H9 (cell line): ENCODE measurements at regions not wholly inside any gene's neighbourhood (a gene's known extent, or its start where the extent isn't known, plus 50 kb on each side); places are given as distances from the start of the nearest gene placed in this dataset.

Experiments
- DNase-seq: peaks from one replicate; pipeline ENCODE4 v3.0.0-alpha.2; 2017
- H2AFZ ChIP-seq: one replicate; pipeline ENCODE4 v1.6.1; 2013; ENCODE audit warnings: mild to moderate bottlenecking, low read length, control low read depth, moderate library complexity
- H2AK5ac ChIP-seq: 2 replicates; pipeline ENCODE4 v1.6.1; 2013; ENCODE audit warnings: low read length, control low read depth, mixed read lengths; ENCODE audit not compliant: insufficient read length
- H2BK120ac ChIP-seq: one replicate; pipeline ENCODE4 v1.6.1; 2013; ENCODE audit warnings: low read depth, mild to moderate bottlenecking, low read length, control low read depth, inconsistent platforms; ENCODE audit not compliant: poor library complexity, severe bottlenecking
- H2BK12ac ChIP-seq: 2 replicates; pipeline ENCODE4 v1.6.1; 2013; ENCODE audit warnings: low read length, control low read depth, mixed read lengths, low read depth; ENCODE audit not compliant: insufficient read length
- H2BK15ac ChIP-seq: 2 replicates; pipeline ENCODE4 v1.6.1; 2013; ENCODE audit warnings: low read depth, low read length, control low read depth
- H2BK20ac ChIP-seq: one replicate; pipeline ENCODE4 v1.6.1; 2013; ENCODE audit warnings: low read depth, mild to moderate bottlenecking, low read length, control low read depth, inconsistent platforms; ENCODE audit not compliant: poor library complexity, severe bottlenecking
- H2BK5ac ChIP-seq: 2 replicates; pipeline ENCODE4 v1.6.1; 2013; ENCODE audit warnings: low read length, control low read depth, mixed read lengths; ENCODE audit not compliant: insufficient read length
- H3K14ac ChIP-seq: 2 replicates; pipeline ENCODE4 v1.6.1; 2013; ENCODE audit warnings: low read length, control low read depth; ENCODE audit not compliant: insufficient read depth
- H3K18ac ChIP-seq: 2 replicates; pipeline ENCODE4 v1.6.1; 2013; ENCODE audit warnings: low read depth, mild to moderate bottlenecking, mixed read lengths, low read length, control low read depth; ENCODE audit not compliant: insufficient read length
- H3K23ac ChIP-seq: 2 replicates; pipeline ENCODE4 v1.6.1; 2013; ENCODE audit warnings: low read length, control low read depth, mixed read lengths, low read depth; ENCODE audit not compliant: insufficient read length
- H3K23me2 ChIP-seq: 2 replicates; pipeline ENCODE4 v1.6.1; 2013; ENCODE audit warnings: low read depth, mild to moderate bottlenecking, mixed read lengths, low read length, control low read depth; ENCODE audit not compliant: insufficient read length, poor library complexity, severe bottlenecking
- H3K27ac ChIP-seq: 2 replicates; pipeline ENCODE4 v1.5.1; 2013; ENCODE audit warnings: low read length, control low read depth, mixed read lengths, low read depth; ENCODE audit not compliant: insufficient read length
- H3K27me3 ChIP-seq: 2 replicates; pipeline ENCODE4 v1.6.1; 2013; ENCODE audit warnings: low read length, control low read depth, inconsistent platforms; ENCODE audit not compliant: insufficient read depth
- H3K4ac ChIP-seq: 2 replicates; pipeline ENCODE4 v1.6.1; 2013; ENCODE audit warnings: low read depth, mild to moderate bottlenecking, control low read depth, inconsistent platforms, low read length, moderate library complexity
- H3K4me1 ChIP-seq: 2 replicates; pipeline ENCODE4 v1.6.1; 2013; ENCODE audit warnings: low read length, control low read depth, inconsistent platforms; ENCODE audit not compliant: insufficient read depth
- H3K4me2 ChIP-seq: 2 replicates; pipeline ENCODE4 v1.6.1; 2013; ENCODE audit warnings: low read length, control low read depth, mixed read lengths; ENCODE audit not compliant: insufficient read length, insufficient read depth
- H3K56ac ChIP-seq: 2 replicates; pipeline ENCODE4 v1.6.1; 2013; ENCODE audit warnings: low read depth, mild to moderate bottlenecking, mixed read lengths, low read length, control low read depth; ENCODE audit not compliant: insufficient read length
- H3K79me1 ChIP-seq: 2 replicates; pipeline ENCODE4 v1.6.1; 2013; ENCODE audit warnings: low read depth, mild to moderate bottlenecking, moderate library complexity, low read length, control low read depth, inconsistent platforms; ENCODE audit not compliant: insufficient read depth, poor library complexity, severe bottlenecking
- H3K79me2 ChIP-seq: 2 replicates; pipeline ENCODE4 v1.6.1; 2013; ENCODE audit warnings: low read length, control low read depth, inconsistent platforms; ENCODE audit not compliant: insufficient read depth
- H3K9ac ChIP-seq: 2 replicates; pipeline ENCODE4 v1.6.1; 2013; ENCODE audit warnings: low read length, control low read depth, mixed read lengths; ENCODE audit not compliant: insufficient read length; ENCODE audit errors: extremely low read depth
- H3K9me3 ChIP-seq: one replicate; pipeline ENCODE4 v1.6.1; 2013; ENCODE audit warnings: low read depth, low read length, inconsistent platforms; ENCODE audit not compliant: control insufficient read depth
- H3T11ph ChIP-seq: one replicate; pipeline ENCODE4 v1.6.1; 2013; ENCODE audit warnings: mild to moderate bottlenecking, low read length, control low read depth, inconsistent platforms
- H4K20me1 ChIP-seq: one replicate; pipeline ENCODE4 v1.6.1; 2013; ENCODE audit not compliant: control insufficient read depth, insufficient read length, insufficient read depth
- H4K5ac ChIP-seq: 2 replicates; pipeline ENCODE4 v1.6.1; 2013; ENCODE audit warnings: low read depth, mild to moderate bottlenecking, mixed read lengths, low read length, control low read depth; ENCODE audit not compliant: insufficient read length
- H4K8ac ChIP-seq: replicated peaks from 2 replicates; pipeline ENCODE4 v1.6.1; 2013; ENCODE audit warnings: low read length, control low read depth, mixed read lengths, low read depth; ENCODE audit not compliant: insufficient read length
- H4K91ac ChIP-seq: 2 replicates; pipeline ENCODE4 v1.6.1; 2013; ENCODE audit warnings: low read depth, mild to moderate bottlenecking, moderate library complexity, mixed read lengths, low read length, control low read depth; ENCODE audit not compliant: insufficient read length
- H3K27ac Mint-ChIP-seq, 3 experiments: 2 replicates in 2 of 3; 3 replicates in 1 of 3; pipeline ENCODE4 v1.8.0; 2020 to 2021; ENCODE audit warnings: mixed read lengths in 3 of 3, mild to moderate bottlenecking in 1 of 3, moderate library complexity in 1 of 3
- H3K27me3 Mint-ChIP-seq: 2 replicates; pipeline ENCODE4 v1.8.0; 2021; ENCODE audit warnings: low read depth, mild to moderate bottlenecking, moderate library complexity, mixed read lengths
- H3K36me3 Mint-ChIP-seq, 3 experiments: 2 replicates in 2 of 3; 3 replicates in 1 of 3; pipeline ENCODE4 v1.8.0; 2020 to 2021; ENCODE audit warnings: low read depth in 3 of 3, mixed read lengths in 3 of 3; ENCODE audit not compliant: insufficient read depth in 1 of 3
- H3K4me1 Mint-ChIP-seq, 2 experiments: 2 replicates each; pipeline ENCODE4 v1.8.0; 2020; ENCODE audit warnings: mixed read lengths in 2 of 2
- H3K4me3 Mint-ChIP-seq, 2 experiments: 2 replicates in 1 of 2; 3 replicates in 1 of 2; pipeline ENCODE4 v1.8.0; 2020 to 2021; ENCODE audit warnings: mild to moderate bottlenecking in 2 of 2, mixed read lengths in 2 of 2, moderate library complexity in 1 of 2
- H3K9me3 Mint-ChIP-seq, 2 experiments: 2 replicates in 1 of 2; 3 replicates in 1 of 2; pipeline ENCODE4 v1.8.0; 2020; ENCODE audit warnings: mild to moderate bottlenecking in 2 of 2, mixed read lengths in 2 of 2, moderate library complexity in 1 of 2
- CTCF ChIP-seq: fragments of 200-600 bp; sonication (generic); conservative IDR thresholded peaks from 3 replicates; pipeline ENCODE4 v1.8.0; 2021; ENCODE audit warnings: antibody characterized with exemption, mild to moderate bottlenecking
- WGBS: extraction: QIAGEN DNeasy Blood & Tissue Kit; methylation state at CpG from one replicate; pipeline ENCODE4 v1.1.7; 2013; ENCODE audit warnings: missing lambda C conversion rate, low lambda C conversion rate, mixed read lengths; ENCODE audit not compliant: insufficient read length; ENCODE audit errors: extremely low coverage; 5-methylcytosine and 5-hydroxymethylcytosine counted together

- Histone ChIP-seq H3K4me1 (no peaks in the 10 kb centered on the region), H3K18ac (no peak overlapping the region), H3K23ac (no peak overlapping the region), H3K79me2 (no peaks in the 10 kb centered on the region), H3K9me3 (no peaks in the 10 kb centered on the region), H2BK20ac (no peak overlapping the region), H2AFZ (no peak overlapping the region), H4K20me1 (no peaks in the 10 kb centered on the region), H3K9ac (no peak overlapping the region), H3K79me1 (no peaks in the 10 kb centered on the region), H4K91ac (no peak overlapping the region), H3K23me2 (no peaks in the 10 kb centered on the region), H3K56ac (no peak overlapping the region), H3K27me3 (no peaks in the 10 kb centered on the region), H4K5ac (no peak overlapping the region), H3K27ac (no peak overlapping the region), H4K8ac (no peak overlapping the region), H3T11ph (no peak overlapping the region), H3K4me2 (no peak overlapping the region), H2BK12ac (no peak overlapping the region), H3K4ac (no peak overlapping the region), H2BK15ac (no peak overlapping the region), H2BK5ac (no peak overlapping the region), H2AK5ac (no peak overlapping the region), H3K14ac (no peak overlapping the region), H2BK120ac (no peak overlapping the region)
- H3K27me3 Mint-ChIP-seq, result no peaks in the 10 kb centered on the region
- no peak for TF ChIP-seq CTCF
- no peaks in the 10 kb centered on the region; a peak in 1 of 7 replicates for H3K36me3 Mint-ChIP-seq
- no peak overlapping the region for H3K4me3 Mint-ChIP-seq
- no peak overlapping the region for H3K27ac Mint-ChIP-seq
- no peak for DNase-seq
- peaks cover 4 to 6% of the 10 kb centered on the region in 2 experiments; a peak in 3 of 4 replicates for H3K4me1 Mint-ChIP-seq
- H3K9me3 Mint-ChIP-seq, result no peaks in the 10 kb centered on the region
- WGBS, result no CpG with 5 or more reads among the region's 1 CpG
These were observed 59.0 kb upstream of the PDE8B start for GRCh38 chr5:77151501-77151900.
